ENCODE measurements at regions not wholly inside any gene's neighbourhood (a gene's known extent, or its start where the extent isn't known, plus 50 kb on each side); places are given as distances from the start of the nearest gene placed in this dataset.
"Not testable (repeated sequence)": the region's sequence is repeated elsewhere in the genome, so short reads cannot be mapped to it uniquely, and the experiment has no call there.

- DNase-seq, result no peak
These were observed 600.6 kb upstream of the LMO3 start for GRCh38 chr12:17206553-17206952.

GRCh38 chr12:17204289-17205054, 598.5 kb upstream of the LMO3 start:
- no peak for DNase-seq

DNA sequence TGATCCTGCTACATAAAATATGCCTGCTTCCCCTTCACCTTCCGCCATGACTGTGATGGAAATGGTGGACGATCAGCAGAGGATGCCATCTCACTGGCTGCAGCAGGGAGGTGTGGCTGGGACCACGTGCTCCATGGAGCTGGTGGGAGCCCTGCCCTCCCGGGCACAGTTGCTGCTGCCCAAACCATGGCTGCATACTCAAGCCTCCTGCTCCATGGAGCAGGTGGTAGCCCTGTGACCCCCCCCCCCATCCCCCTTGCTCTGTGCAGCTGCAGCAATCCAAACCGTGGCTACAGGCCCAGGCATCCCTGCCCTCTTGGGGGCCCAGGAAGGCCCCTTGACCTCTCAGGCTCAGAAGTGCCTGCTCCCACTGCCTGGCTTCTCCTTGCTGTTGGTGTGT, 597.5 kb upstream of the LMO3 start:
- DNase-seq, result no peak

DNA sequence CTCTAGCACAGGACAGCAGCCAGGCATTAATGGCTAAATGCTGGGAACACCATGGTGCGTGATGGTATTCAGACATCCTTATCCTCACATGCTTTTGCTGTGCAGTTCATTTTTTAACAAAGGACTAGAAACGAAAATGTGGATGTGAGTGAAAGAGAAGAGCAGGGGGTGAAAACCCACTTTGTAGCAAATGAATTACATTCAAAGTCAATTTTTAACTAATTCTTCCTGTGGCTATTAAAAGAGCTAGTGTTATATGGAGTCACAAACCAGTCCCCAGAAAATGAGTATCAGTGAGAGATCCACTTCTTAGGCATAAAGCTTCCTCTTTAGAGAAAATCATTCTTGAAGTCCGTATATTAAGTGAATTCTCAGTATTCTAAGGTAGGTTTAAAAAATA, 592.0 kb upstream of the LMO3 start:
- DNase-seq, result no peak

DNA sequence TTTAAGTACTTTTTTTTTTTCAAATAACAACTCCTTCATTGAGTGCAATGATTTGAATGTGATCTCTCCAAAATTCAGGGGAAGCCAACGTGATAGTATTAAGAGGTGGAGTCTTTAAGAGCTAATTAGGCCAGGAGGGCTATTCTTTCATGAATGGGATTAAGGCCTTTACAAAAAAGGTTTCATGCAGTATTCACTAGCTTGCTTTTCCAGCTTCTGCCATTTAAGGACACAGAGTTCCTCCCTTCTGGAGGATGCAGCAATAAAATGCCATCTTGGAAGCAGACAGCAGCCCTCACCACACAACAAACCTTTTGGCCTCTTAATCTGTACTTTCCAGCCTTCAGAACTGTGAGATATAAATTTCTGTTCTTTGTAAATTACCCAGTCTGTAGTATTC, 586.8 kb upstream of the LMO3 start:
- no peak for DNase-seq

DNA sequence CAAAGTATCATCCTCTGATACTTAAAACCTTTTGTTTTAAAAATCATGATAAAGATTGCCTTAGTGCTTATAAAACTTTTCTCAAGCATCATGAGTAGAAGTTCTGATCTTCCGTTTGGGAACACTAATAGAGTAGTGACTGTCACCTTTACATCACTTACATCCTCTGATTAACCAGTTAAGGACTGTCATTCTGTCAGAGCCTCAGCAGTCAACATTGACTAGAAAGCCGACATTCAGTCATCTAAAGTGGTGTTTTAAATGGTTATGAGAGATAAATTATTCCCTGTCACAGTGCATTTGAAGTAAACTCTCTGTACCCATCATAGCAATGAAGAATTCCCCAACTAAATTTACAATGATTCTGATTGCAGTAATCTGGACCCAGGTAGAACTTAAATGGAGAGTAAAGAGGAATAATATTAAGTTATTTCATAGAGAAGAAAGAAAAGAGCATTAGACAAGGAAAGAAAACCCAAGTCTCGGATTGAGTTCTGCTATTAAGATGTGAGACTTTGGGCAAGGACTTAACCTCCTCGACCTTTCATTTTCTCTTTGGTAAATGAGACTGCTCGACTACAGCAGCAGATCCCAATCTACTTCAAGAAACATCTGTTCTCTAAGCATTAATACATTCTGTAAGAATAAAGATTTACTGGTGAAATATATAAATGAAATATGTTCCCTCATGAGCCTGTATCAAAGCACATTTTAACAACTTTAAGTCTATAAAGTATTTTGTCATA, 563.9 kb upstream of the LMO3 start:
- DNase-seq, result no peak

DNA sequence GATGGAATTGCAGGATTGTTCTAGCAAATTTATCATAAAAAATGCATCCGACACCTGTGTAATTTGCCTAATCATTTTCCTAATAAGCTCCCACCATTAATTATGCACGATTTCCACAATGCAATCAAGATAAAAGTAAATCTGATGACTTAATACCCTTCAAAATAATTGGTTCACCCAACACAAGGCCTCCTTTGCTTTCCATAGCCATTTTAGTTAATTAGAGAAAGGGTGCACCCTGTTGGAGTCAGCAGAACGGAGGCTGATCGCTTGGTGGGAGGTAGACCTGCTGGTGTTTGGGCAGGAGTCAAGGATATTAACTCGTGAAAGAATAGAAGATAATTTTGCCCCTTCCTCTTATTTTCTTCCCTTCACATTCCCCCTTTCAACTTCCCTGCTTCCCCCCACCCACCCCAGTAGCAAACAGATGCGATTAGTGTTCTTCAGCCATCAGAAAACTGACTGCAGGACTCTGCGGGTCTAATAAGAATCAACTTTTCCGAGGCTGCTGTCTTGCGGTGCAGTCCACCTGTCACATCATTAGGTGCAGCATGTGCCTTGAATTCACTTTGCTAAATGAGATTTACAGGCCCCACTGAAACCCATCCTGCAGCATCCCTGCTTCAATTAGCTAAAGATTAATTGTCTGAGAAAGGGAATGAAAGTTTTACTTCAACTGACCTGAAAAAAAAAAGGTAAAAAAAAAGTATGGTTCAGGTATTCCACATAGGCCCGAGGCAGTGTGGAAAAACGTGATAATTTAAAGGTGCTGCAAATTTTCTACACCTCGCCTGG, 553.7 kb upstream of the LMO3 start:
- DNase-seq, result no peak

DNA sequence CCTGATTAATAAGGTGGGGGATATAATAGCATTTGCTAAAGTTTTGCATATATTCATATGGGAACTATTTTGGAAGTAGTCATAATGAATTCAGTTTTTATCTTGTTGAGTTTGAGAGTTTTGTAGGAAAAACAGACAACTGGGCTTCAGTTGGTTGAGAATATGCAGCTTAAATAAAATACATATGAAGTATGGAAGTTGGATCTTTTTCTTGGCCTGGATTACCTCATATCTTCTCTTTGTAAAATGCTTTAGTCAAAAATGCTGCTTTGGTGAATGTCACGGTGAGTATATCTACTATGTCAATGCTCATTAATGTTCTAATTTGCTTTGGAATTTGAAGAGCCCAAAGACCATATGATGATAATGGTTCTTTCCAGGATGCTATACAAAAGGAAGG, 552.2 kb upstream of the LMO3 start:
- no peak for DNase-seq

DNA sequence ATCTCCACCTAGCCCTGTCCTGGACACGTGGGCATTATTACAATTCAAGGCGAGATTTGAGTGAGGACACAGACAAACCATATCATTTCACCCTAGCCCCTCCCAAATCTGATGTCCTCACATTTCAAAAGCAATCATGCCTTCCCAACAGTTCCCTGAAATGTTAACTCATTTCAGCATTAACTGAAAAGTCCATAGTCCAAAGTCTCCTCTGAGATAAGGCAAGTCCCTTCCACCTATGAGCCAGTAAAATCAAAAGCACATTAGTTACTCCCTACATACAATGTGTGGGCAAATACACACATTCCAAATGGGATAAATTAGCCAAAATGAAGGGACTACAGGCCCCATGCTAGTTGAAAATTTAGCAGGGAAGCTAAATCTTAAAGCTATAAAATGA, 546.0 kb upstream of the LMO3 start:
- no peak for DNase-seq

GRCh38 chr12:17148706-17149105, 542.7 kb upstream of the LMO3 start:
- DNase-seq, result no peak

GRCh38 chr12:17142856-17143255, 536.9 kb upstream of the LMO3 start:
- DNase-seq, result no peak

DNA sequence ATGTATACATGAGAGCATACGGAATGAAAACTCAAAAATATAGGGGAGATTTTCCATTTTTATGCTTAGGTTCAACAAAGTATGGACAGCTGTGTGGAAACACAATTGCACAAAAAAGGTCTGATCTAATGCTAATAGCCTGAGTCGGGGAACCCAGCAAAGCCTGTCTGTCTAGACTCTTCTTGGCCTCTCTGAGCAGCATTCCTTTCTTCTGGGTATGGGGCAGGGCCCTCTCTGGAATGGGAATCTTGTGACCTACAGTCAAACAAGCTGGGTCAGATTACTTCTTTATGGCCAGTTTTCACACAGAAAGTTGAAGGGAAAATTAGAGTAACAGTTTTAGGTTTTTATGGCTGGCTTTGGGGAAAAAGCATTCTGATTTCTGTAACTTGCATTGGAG, 534.0 kb upstream of the LMO3 start:
- DNase-seq, result no peak

- no peak for DNase-seq
These were observed 531.4 kb upstream of the LMO3 start for GRCh38 chr12:17137396-17137795.

- DNase-seq, result no peak
These were observed 528.4 kb upstream of the LMO3 start for GRCh38 chr12:17134315-17134714.

DNA sequence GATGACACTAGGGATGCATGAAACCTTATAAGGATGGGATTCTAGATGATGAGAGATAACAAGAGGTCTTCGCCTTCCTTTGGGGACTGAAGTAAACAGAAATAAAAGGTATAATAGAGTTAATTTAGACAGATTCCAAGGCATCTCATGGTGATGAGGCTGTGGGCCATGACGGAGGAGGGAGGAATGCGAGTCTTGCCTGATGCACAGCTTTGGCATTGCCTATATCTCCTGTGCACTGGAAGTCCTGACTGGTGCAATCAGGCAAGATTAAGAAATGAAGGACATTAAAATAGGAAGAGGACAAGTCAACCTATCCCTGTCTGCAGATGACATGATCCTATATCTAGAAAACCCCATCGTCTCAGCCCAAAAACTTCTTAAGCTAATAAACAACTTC, 526.4 kb upstream of the LMO3 start:
- DNase-seq, result no peak

- DNase-seq, result not testable (repeated sequence)
These were observed 510.6 kb upstream of the LMO3 start for GRCh38 chr12:17116538-17116937.

DNA sequence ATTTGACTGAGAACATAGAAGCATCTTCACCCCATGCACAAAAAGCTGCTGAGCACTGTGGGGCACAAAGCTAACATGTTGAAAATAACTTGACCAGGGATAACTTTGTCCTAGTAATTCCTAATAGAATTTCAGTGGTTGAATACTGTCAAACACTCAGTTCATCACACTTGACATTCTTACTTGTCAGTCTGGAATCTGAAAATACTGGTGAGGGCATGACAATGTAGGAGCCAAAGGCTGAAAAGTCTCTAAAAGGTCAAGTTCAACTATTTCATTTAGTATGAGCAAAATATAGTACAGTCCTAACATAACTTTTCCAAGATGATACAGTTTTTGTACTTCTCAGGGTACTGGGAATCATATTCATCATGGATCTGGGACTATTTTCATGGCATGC, 504.4 kb upstream of the LMO3 start:
- no peak for DNase-seq

DNA sequence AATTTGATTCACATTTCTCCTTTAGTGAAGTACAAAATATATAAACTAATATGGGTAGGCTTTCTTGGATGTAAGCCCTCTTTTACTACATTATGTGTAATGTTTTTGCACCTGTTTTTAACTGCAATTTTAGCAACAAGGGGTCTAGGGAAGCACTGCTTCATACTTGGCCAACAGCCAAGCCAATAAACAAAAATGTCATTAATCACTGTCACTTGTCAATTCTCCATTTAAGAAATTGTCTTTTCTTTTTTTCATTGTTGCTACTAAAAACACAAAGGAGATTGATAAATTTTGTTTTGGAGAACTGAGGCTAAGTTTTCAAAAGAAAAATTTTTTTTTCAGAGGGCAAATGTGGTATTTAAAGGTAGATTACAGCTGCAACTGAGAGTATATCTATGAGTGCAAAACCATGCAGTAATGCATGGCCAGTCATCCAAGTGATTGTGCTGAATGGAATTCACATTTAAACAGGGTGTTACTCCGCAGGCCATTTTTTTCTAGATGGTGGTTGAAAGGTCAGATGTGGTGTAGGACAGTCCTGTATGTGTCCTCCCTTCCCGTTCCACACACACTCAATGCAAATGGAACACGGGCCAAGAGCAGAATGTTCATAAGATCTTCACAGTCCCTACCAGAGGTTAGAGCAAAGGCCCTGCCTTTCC, 503.0 kb upstream of the LMO3 start:
- DNase-seq, result no peak

DNA sequence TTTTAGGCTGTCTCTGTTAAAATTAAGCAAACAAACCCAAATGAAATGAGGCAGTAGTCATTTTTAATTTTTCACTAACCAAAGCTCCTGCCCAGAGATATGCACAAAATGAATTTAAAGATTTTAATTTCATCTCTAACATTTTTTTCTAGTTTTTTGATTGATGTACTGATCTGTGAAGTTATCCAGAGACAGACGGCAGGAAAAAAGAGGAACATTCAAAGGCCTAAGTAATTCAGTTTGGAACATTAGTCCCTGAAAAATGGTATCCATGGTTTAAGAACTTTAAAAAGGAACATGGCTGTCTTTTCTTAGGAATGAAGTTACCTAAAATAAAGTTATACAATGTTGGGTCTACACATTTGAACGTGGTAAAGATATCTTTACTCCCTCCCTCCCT, 498.8 kb upstream of the LMO3 start:
- DNase-seq, result no peak

- no peak for DNase-seq
These were observed 491.7 kb upstream of the LMO3 start for GRCh38 chr12:17097674-17098073.

- DNase-seq, result no peak
These were observed 478.9 kb upstream of the LMO3 start for GRCh38 chr12:17084831-17085230.

GRCh38 chr12:17079251-17079909, 473.4 kb upstream of the LMO3 start:
- DNase-seq, result no peak

DNA sequence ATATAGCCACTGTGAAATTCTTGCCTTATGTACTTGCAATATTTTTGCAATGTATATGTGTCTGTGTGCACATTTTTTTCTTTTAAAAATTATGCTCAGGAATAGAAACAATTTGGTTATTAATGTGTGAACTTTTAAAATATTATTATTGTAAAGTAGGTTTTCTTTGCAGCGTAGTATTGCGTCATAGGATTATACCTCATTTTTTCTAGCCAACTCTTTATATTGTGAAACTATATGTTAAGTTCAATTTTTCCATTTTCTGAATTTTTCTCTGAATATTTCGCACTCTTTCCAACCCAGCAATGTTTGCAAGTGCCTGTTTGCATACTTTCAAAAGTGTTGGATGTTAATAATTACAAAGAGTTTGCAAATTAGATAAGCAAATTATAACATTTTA, 471.6 kb upstream of the LMO3 start:
- no peak for DNase-seq

Measured in activated CD4-positive, alpha-beta T cell treated with anti-CD3 and anti-CD28 coated beads, Interleukin-2, amount 50 U/mL, for 16 hours (primary cell).